Spinal cord (tissue), 9 donors: ENCODE measurements at regions not wholly inside any gene's neighbourhood (a gene's known extent, or its start where the extent isn't known, plus 50 kb on each side); places are given as distances from the start of the nearest gene placed in this dataset.
"Not testable (repeated sequence)": the region's sequence is repeated elsewhere in the genome, so short reads cannot be mapped to it uniquely, and the experiment has no call there.

Experiments
- DNase-seq, 6 donors: peaks; one replicate each; pipeline versions ENCODE4 v3.0.0 to v3.0.0-alpha.2; 2013 to 2015; ENCODE audit warnings: low spot score in 6 of 6, low read depth in 4 of 6
- H3K27ac ChIP-seq: one replicate; pipeline ENCODE4 v1.5.1; 2013; ENCODE audit warnings: low read depth, low read length, control low read depth
- H3K27me3 ChIP-seq: one replicate; pipeline ENCODE4 v1.6.1; 2013; ENCODE audit warnings: low read length; ENCODE audit not compliant: control insufficient read depth, insufficient read depth
- H3K36me3 ChIP-seq: one replicate; pipeline ENCODE4 v1.6.1; 2013; ENCODE audit warnings: low read length; ENCODE audit not compliant: control insufficient read depth, insufficient read depth
- H3K4me1 ChIP-seq: one replicate; pipeline ENCODE4 v1.6.1; 2013; ENCODE audit warnings: low read length; ENCODE audit not compliant: control insufficient read depth, insufficient read depth
- H3K4me3 ChIP-seq: one replicate; pipeline ENCODE4 v1.5.1; 2013; ENCODE audit warnings: low read depth, low read length, control low read depth
- H3K9me3 ChIP-seq: one replicate; pipeline ENCODE4 v1.6.1; 2013; ENCODE audit warnings: low read length; ENCODE audit not compliant: control insufficient read depth, insufficient read depth
- WGBS: methylation state at CpG from one replicate; pipeline ENCODE4 v1.1.5; 2013; ENCODE audit warnings: missing lambda C conversion rate; ENCODE audit not compliant: insufficient coverage; 5-methylcytosine and 5-hydroxymethylcytosine counted together
- donor health status: healthy.

DNA sequence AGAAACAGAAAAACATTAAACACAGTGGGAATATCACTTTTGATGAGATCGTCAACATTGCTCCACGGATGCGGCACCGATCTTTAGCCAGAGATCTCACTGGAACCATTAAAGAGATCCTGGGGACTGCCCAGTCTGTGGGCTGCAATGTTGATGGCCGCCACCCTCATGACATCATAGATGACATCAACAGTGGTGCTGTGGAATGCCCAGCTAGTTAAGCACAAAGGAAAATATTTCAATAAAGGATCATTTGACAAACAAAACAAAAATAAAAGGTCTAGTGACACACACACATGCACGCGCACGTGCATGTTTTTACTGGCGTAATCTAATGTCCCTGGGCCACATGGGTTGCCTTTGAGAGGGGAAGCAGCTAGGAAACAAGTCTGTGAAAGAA, 78.4 kb upstream of the PIM1 start:
- not testable (repeated sequence) for H3K36me3 ChIP-seq, H3K9me3 ChIP-seq, H3K27ac ChIP-seq, H3K4me1 ChIP-seq, DNase-seq, H3K4me3 ChIP-seq, H3K27me3 ChIP-seq
- WGBS, result 80% methylated on average over 5 of the region's 9 CpGs

DNA sequence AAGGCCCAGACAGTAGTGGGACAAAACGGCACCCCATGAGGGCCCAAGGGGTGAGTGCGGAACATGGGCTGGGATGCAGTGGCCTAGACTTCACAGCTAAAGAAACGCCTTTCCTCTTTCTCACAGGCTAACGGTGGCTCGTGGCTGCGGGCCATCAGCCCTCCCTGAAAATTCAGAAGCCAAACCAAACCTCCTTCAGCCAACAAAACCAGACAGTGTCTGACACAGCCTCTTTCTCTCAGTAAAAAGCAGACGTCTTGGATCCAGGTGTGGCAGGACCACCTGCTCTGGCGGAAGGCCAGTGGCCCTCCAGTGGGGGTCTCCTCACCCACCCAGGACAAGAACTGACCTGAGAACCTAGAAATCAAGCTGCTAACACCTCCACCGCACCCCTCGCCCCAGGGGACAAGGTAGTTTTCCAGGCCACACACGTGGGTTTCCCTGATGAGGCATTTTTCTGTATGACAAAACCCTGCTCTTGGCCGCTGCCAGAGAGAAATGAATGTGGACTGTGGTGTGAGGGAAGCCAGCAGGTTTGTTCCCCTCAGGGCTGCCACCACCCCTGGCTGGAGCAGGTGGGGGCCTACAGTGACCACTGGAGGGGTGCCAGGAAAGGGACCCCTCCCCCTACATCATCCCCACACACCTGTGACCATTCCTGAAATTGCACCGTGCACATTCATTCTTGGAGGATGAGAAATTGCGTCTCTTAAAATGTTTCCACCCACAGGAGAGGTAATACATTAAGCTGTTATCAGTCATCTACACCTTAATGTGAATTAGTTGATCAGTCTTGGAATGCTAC, 76.8 kb upstream of the PIM1 start:
- H3K27ac ChIP-seq, result no peak overlapping the region
- 69% methylated on average over 11 of the region's 14 CpGs for WGBS

DNA sequence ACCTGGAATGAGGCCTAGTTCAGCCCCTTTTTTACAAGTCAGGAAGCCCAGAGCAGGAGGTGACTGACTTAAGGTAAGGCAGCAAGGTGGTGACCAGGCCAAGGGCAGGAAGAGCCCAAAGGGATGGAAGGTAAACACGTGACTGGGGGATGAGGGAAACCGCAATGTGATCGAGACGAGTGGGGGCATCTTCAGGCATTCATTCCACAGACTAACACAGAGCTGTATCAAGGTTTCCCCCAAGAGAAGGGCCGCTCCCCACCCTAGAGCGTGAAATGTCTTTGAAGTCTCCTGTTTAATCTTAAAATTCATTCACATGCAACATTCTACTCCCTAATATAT, 76.3 kb upstream of the PIM1 start:
- Histone ChIP-seq H3K4me1 (peaks cover 8% of the 10 kb centered on the region), H3K27ac (no peak overlapping the region), H3K9me3 (no peaks in the 10 kb centered on the region), H3K27me3 (no peaks in the 10 kb centered on the region), H3K4me3 (no peak overlapping the region), H3K36me3 (no peaks in the 10 kb centered on the region)
- DNase-seq, result no peak
- no CpG with 5 or more reads among the region's 6 CpGs for WGBS

More for the DNA sequence above, 76.8 kb upstream of the PIM1 start:
- H3K36me3 ChIP-seq, result no peaks in the 10 kb centered on the region
- DNase-seq, result peak in 1 of 6 donors; percentile 38
- H3K27me3 ChIP-seq, result no peaks in the 10 kb centered on the region
- H3K4me3 ChIP-seq, result no peak overlapping the region
- no peaks in the 10 kb centered on the region for H3K9me3 ChIP-seq
- H3K4me1 ChIP-seq, result peaks cover 8% of the 10 kb centered on the region

DNA sequence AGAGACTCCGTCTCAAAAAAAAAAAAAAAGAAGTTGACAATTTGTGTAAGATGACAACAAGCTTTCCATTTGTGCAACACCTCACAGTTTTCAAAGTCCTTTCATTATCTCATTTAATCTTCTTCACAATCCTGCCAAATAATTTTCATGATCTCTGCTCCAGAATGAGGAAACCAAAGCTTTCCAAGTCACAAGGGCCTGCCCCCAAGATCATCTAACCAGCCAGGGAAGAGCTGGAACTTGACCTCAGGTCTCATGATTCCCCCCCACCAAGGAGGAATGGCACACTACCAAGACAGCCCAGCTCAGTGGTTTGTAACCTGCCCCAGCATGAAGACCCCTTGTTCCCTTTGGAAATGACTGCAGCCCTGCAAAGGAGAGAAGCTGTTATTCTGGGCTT, 74.0 kb upstream of the PIM1 start:
- Histone ChIP-seq H3K4me1 (peaks cover 8% of the 10 kb centered on the region), H3K9me3 (no peaks in the 10 kb centered on the region), H3K27me3 (no peaks in the 10 kb centered on the region), H3K36me3 (no peaks in the 10 kb centered on the region), H3K27ac (no peak overlapping the region), H3K4me3 (no peak overlapping the region)
- no CpG with 5 or more reads among the region's 1 CpG for WGBS
- no peak for DNase-seq

DNA sequence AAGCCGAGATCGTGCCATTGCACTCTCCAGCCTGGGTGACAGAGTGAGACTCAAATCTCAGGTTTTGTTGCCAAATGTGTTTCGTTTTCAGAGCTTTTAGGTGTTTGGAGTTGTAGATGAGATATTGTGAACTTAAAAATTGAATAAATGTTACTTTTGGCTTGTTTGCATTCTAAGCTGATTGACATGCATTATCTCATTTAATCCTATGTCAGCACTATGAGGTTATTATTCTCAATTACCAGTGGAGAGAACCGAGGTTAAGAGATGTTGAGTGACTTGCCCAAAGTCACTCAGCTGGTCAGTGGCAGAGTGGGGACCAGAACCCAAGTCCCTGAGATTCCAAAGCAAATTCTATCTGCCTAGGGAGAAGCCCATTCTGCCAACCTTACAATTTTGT, 72.6 kb upstream of the PIM1 start:
- Histone ChIP-seq H3K27ac (no peak overlapping the region), H3K4me3 (no peak overlapping the region), H3K36me3 (no peaks in the 10 kb centered on the region), H3K9me3 (no peaks in the 10 kb centered on the region), H3K4me1 (peaks cover 16% of the 10 kb centered on the region), H3K27me3 (no peaks in the 10 kb centered on the region)
- WGBS, result 97% methylated on average over 3 of the region's 4 CpGs
- no peak for DNase-seq

DNA sequence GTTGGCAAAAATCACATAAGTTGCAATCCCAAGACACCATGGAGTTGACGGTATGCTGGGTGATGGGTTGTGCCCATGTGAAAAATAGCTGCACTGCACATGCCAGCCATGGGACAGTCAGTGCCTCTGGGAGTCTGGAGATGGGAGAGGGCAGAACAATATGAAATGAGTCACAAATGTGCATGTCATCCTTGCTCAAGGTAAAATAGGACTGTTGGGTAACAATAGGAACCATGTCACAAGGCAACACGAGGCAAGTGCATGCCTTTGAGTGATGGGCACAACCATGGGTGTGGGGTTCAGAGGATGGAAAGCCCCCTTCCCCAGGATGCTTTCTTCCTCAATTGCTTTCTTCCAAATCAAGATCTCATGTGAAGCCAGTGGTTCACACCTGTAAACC, 70.5 kb upstream of the PIM1 start:
- 85% methylated on average over 1 of the region's 2 CpGs for WGBS

DNA sequence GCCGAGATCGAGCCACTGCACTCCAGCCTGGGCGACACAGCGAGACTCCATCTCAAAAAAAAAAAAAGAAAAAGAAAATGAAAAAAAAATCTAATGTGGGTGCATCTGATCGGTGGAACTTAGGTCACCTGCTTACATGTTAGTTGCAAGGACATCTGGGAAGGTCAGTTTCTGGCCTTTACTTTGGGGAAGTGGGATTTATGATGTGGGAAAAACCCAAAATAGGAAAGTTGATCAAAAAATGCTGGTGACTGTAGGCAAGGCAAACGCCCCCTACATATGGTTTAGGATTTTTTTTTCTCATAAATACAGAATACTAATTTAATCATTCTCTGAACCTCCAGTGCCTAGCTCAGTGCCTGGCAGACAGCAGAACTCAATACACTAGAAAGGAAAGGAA, 69.2 kb upstream of the PIM1 start:
- Histone ChIP-seq H3K9me3 (no peaks in the 10 kb centered on the region), H3K4me3 (no peak overlapping the region), H3K4me1 (peaks cover 25% of the 10 kb centered on the region), H3K36me3 (no peaks in the 10 kb centered on the region), H3K27ac (no peak overlapping the region), H3K27me3 (no peaks in the 10 kb centered on the region)
- WGBS, result 95% methylated on average over 5 of the region's 6 CpGs
- no peak for DNase-seq

More for the DNA sequence above, 70.5 kb upstream of the PIM1 start:
- Histone ChIP-seq H3K27ac (no peak overlapping the region), H3K9me3 (no peaks in the 10 kb centered on the region), H3K4me1 (peaks cover 24% of the 10 kb centered on the region), H3K27me3 (no peaks in the 10 kb centered on the region), H3K4me3 (no peak overlapping the region), H3K36me3 (no peaks in the 10 kb centered on the region)
- no peak for DNase-seq

DNA sequence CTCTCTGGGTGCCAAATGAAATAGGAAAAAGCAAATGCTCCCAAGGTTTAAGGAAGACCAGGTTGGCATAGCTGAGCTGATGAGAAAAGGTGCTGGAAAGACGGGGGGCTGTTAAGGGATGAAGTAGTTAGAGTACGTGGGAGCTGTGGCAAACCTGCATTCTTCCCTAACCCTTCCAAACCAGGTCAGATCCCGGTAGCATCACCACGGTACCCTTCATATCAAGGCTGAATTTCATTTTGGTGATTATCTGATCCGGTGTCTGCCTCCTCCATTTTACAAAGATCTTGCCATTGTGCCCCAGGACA, 68.0 kb upstream of the PIM1 start:
- Histone ChIP-seq H3K4me1 (peaks cover 25% of the 10 kb centered on the region), H3K36me3 (no peaks in the 10 kb centered on the region), H3K4me3 (peak overlapping the region; percentile 20), H3K27me3 (no peaks in the 10 kb centered on the region), H3K9me3 (no peaks in the 10 kb centered on the region), H3K27ac (peak overlapping the region; percentile 93)
- 60% methylated on average over 1 of the region's 5 CpGs for WGBS
- DNase-seq, result no peak

DNA sequence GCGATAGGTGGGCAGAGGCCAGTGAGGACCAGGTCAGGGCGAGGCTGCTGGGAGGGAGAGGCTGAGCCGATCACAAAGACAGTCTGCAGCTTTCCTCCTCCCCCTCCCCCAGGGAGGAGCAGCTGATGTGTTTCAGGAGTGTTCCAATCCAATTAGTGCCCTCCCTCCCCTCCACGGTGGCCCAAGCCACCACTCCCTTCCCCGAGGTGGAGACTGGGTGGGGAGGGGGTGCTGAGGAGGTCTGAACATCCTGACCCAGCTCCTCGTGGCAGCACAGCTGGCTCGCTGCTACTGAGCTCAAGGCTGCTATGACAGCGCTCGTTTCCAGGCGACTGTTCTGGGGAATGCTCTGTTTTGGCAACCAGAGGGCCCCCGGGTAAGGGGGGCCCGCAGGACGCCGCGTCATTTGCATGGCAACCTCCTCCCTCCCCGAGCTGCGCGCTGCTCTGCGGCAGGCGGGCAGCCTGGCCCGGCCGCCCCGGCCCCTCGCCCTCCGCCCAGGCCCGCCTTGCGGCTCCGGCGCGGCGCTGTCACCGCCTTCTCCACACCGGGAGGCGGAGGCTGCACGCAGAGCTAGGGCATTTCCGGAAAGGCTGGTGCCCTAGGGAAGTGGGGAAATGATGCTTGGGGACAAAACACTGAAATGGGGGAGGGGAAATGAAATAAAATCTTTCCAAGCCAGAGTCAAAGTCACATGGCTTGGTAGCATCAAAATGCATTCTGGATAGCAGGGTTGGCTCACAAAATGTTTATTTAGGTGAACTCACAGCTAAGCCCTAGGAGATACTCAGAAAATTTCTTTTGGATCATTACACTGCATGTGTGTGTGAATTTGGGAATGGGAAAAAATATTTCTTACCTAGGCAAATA, 67.4 kb upstream of the PIM1 start:
- H3K27me3 ChIP-seq, result no peaks in the 10 kb centered on the region
- H3K27ac ChIP-seq, result peak overlapping the region; percentile 93
- H3K36me3 ChIP-seq, result no peaks in the 10 kb centered on the region
- DNase-seq, result peak; percentile 84 to 97 (median 88)
- 0% methylated on average over 30 of the region's 36 CpGs for WGBS
- H3K4me1 ChIP-seq, result peaks cover 25% of the 10 kb centered on the region
- peak overlapping the region; percentile 39 for H3K4me3 ChIP-seq
- no peaks in the 10 kb centered on the region for H3K9me3 ChIP-seq
